Heart right ventricle (tissue), 16 donors: ENCODE measurements at regions not wholly inside any gene's neighbourhood (a gene's known extent, or its start where the extent isn't known, plus 50 kb on each side); places are given as distances from the start of the nearest gene placed in this dataset.

Experiments used
- ATAC-seq, 8 donors: fragments of 200-7000 bp; cut with Tn5 transposase; one replicate each; pipeline ENCODE4 v1.9.1; 2020; ENCODE audit warnings: mild to moderate bottlenecking in 8 of 8, moderate library complexity in 8 of 8, moderate number of reproducible peaks in 1 of 8
- DNase-seq, 2 donors: peaks; one replicate each; pipeline ENCODE4 v3.0.0-alpha.2; 2020
- H3K27ac ChIP-seq, 10 donors: fragments of 200-600 bp; sonication (generic) in 2 of 10; one replicate each; pipeline versions ENCODE4 v1.5.0 to v1.8.0; 2020 to 2022; ENCODE audit warnings: mild to moderate bottlenecking in 3 of 10
- H3K27me3 ChIP-seq, 7 donors: fragments of 200-600 bp; one replicate each; pipeline ENCODE4 v1.8.0; 2021 to 2022; ENCODE audit warnings: mild to moderate bottlenecking in 2 of 7
- H3K36me3 ChIP-seq, 9 donors: fragments of 200-600 bp; sonication (generic) in 1 of 9; one replicate each; pipeline versions ENCODE4 v1.5.0 to v1.8.0; 2020 to 2022; ENCODE audit warnings: mild to moderate bottlenecking in 2 of 9
- H3K4me1 ChIP-seq, 9 donors: fragments of 200-600 bp; sonication (generic) in 1 of 9; one replicate each; pipeline versions ENCODE4 v1.5.0 to v1.8.0; 2020 to 2022; ENCODE audit warnings: mild to moderate bottlenecking in 4 of 9
- H3K4me3 ChIP-seq, 10 donors: fragments of 200-600 bp; sonication (generic) in 2 of 10; one replicate each; pipeline versions ENCODE4 v1.5.0 to v1.8.0; 2020 to 2022; ENCODE audit warnings: mild to moderate bottlenecking in 7 of 10, moderate library complexity in 2 of 10
- H3K9me3 ChIP-seq, 11 donors: fragments of 200-600 bp in 10 of 11; sonication (generic) in 2 of 11; one replicate each; pipeline versions ENCODE4 v1.5.0 to v1.8.0; 2013 to 2022; ENCODE audit warnings: mild to moderate bottlenecking in 2 of 11, control low read depth in 1 of 11, moderate library complexity in 1 of 11
- WGBS, 2 donors: extraction: QIAGEN DNeasy Blood & Tissue Kit; methylation state at CpG; one replicate each; pipeline ENCODE4 v1.1.7; 2013; ENCODE audit warnings: inconsistent platforms in 1 of 2; 5-methylcytosine and 5-hydroxymethylcytosine counted together
- intact Hi-C, 10 donors: fragments of 100-400 bp; cut with DNase I; formaldehyde crosslinking; loops; one replicate each; pipeline versions ENCODE4 v1.11.1 to v1.14.2; 2022
- TF ChIP-seq, protein P1 (sequence below), 9 donors: fragments of 200-600 bp; sonication (generic) in 2 of 9; IDR thresholded peaks; one replicate each; pipeline versions ENCODE4 v1.5.0 to v1.8.0; 2021 to 2022; ENCODE audit warnings: antibody characterized with exemption in 9 of 9, mild to moderate bottlenecking in 5 of 9, moderate library complexity in 1 of 9
- donor health status: Arrhythmogenic right ventricular cardiomyopathy.
- donor health status: ischemic (EF 13 %, LVEDD 7.1; RV severe dilation, severe dysfunction).
- donor health status: healthy with polysubstance abuse.
- donor health status: DM: no; HTN: yes; CAD: no.
- donor health status: DM: no; HTN: no; CAD: no.
- donor health status: ischemic (EF 25% LVEDD 6.9; RV normal size, moderate dysfunction).
- donor health status: ischemic (EF 25% LVEDD 5.7; RV mildly dilated, moderate dysfunction).
- donor health status: healthy.
- donor health status: DM: yes; HTN: yes; CAD: no.
- donor health status: Ischemic cardiomyopathy.
- donor health status: ischemic (EF 35%, LVEDD 5.7; RV mildly dilated, moderate dysfunction).
- donor health status: nonischemic (EF 11% LVEDD 7.7; RV severe dilation, severe dysfunction).
- donor health status: DM: yes; HTN: yes; CAD: no.
- donor health status: PGD.
- donor health status: ischemic (EF 29% LVEDD 5.4; RV normal size, mild dysfunction).
- donor health status: nonischemic (EF 23%, LVEDD 6.1; RV moderate dilation, normal function).

DNA sequence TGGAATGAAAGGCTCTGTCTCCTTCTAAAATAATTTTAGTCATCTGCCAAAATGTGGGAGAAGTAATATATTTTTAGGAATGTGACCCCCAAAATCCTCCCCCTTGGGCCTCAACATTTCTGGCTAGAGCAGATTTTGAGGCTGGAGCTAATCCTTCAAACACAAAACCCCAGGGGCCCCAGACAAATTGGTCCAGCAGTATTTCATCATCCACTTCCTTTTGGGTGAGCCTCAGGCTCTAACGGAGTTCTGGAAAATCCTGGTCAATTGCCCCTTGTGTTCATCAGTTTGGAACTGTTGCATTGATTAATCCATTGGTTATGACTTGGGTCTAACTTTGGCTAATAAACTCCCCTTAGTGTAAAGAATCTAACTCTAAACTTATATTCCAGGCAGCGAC lies 67.4 kb upstream of the PCDH19 start:
- no peak for DNase-seq
- TF ChIP-seq, protein P1, sequence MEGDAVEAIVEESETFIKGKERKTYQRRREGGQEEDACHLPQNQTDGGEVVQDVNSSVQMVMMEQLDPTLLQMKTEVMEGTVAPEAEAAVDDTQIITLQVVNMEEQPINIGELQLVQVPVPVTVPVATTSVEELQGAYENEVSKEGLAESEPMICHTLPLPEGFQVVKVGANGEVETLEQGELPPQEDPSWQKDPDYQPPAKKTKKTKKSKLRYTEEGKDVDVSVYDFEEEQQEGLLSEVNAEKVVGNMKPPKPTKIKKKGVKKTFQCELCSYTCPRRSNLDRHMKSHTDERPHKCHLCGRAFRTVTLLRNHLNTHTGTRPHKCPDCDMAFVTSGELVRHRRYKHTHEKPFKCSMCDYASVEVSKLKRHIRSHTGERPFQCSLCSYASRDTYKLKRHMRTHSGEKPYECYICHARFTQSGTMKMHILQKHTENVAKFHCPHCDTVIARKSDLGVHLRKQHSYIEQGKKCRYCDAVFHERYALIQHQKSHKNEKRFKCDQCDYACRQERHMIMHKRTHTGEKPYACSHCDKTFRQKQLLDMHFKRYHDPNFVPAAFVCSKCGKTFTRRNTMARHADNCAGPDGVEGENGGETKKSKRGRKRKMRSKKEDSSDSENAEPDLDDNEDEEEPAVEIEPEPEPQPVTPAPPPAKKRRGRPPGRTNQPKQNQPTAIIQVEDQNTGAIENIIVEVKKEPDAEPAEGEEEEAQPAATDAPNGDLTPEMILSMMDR (IDR thresholded peaks at IDR 0.05): no peak
- ATAC-seq: peak in 2 of 8 donors; percentile 33 to 54
- no peaks in the 10 kb centered on the region for H3K36me3 ChIP-seq
- H3K27me3 ChIP-seq: peaks cover 0 to 3% (median 0%) of the 10 kb centered on the region in 7 donors
- WGBS, 2 donors: 43 to 52% methylated on average over 2 of the region's 2 CpGs
- H3K27ac ChIP-seq: peak overlapping the region in 1 of 10 donors; percentile 23
- H3K9me3 ChIP-seq: no peaks in the 10 kb centered on the region
- peaks cover 0 to 17% (median 0%) of the 10 kb centered on the region in 9 donors for H3K4me1 ChIP-seq
- H3K4me3 ChIP-seq: no peak overlapping the region
- intact Hi-C loops: loop anchor here in 1 of 10 donors (10.0 kb wide), 1 partner anchor 63 kb away; the partner anchor contains the start of gene PCDH19
